ENCODE measurements at regions not wholly inside any gene's neighbourhood (a gene's known extent, or its start where the extent isn't known, plus 50 kb on each side); places are given as distances from the start of the nearest gene placed in this dataset.

GRCh38 chr1:195948123-195948895 is 659.9 kb downstream of the KCNT2 start:
- TF ChIP-seq FOXM1 (IDR thresholded peaks at IDR 0.05; ENCODE audit: low read depth) (no peak), FOXM1 (CRISPR knock-in tag; IDR thresholded peaks at IDR 0.05; ENCODE audit: low read depth) (no peak), DEAF1 (CRISPR knock-in tag; IDR thresholded peaks at IDR 0.05) (no peak), POLR2A (conservative IDR thresholded peaks at IDR 0.05) (no peak), CTCF (IDR thresholded peaks at IDR 0.05 in 2 of 3, conservative IDR thresholded peaks at IDR 0.05 in 1 of 3; ENCODE audit: insufficient read depth in 2 of 3, low read depth in 1 of 3, low read length in 3 of 3) (no peak), ZNF133 (CRISPR knock-in tag; IDR thresholded peaks at IDR 0.05) (no peak), USF2 (CRISPR knock-in tag; IDR thresholded peaks at IDR 0.05) (no peak), TAF1 (IDR thresholded peaks at IDR 0.05; ENCODE audit: control insufficient read depth, extremely low read depth, insufficient read depth, low read length, severe bottlenecking) (no peak), NFE2 (IDR thresholded peaks at IDR 0.05; ENCODE audit: low read depth) (no peak)

Measured in K562 (cell line).